ENCODE measurements at regions not wholly inside any gene's neighbourhood (a gene's known extent, or its start where the extent isn't known, plus 50 kb on each side); places are given as distances from the start of the nearest gene placed in this dataset.

- Mint-ChIP-seq H3K9me3 (no peaks in the 10 kb centered on the region), H3K27ac (no peak overlapping the region), H3K4me1 (ENCODE audit: low read depth in 2 of 2) (no peaks in the 10 kb centered on the region), H3K4me3 (no peak overlapping the region), H3K36me3 (ENCODE audit: insufficient read depth) (peaks cover 2% of the 10 kb centered on the region), H3K27me3 (peaks cover 0 to 27% of the 10 kb centered on the region in 2 donors)
- DNase-seq (no peak), ATAC-seq (replicated peaks) (no peak)
Measured at GRCh38 chr20:56711018-56711417, 81.9 kb downstream of the TFAP2C start.

- ATAC-seq (replicated peaks) (no peak), DNase-seq (no peak)
- no peaks in the 10 kb centered on the region for H3K4me1 Mint-ChIP-seq (ENCODE audit: low read depth in 2 of 2)
- H3K27ac Mint-ChIP-seq: no peak overlapping the region
- H3K4me3 Mint-ChIP-seq: no peak overlapping the region
- H3K9me3 Mint-ChIP-seq: no peaks in the 10 kb centered on the region
- H3K36me3 Mint-ChIP-seq (ENCODE audit: insufficient read depth): peaks cover 2% of the 10 kb centered on the region
- peaks cover 0 to 17% of the 10 kb centered on the region in 2 donors for H3K27me3 Mint-ChIP-seq
Measured at GRCh38 chr20:56715309-56715708, 86.2 kb downstream of the TFAP2C start.

GRCh38 chr20:56715902-56716519 lies 86.9 kb downstream of the TFAP2C start:
- Mint-ChIP-seq H3K27me3 (peaks cover 0 to 17% of the 10 kb centered on the region in 2 donors), H3K4me3 (no peak overlapping the region), H3K27ac (no peak overlapping the region), H3K4me1 (ENCODE audit: low read depth in 2 of 2) (no peaks in the 10 kb centered on the region), H3K9me3 (no peaks in the 10 kb centered on the region), H3K36me3 (ENCODE audit: insufficient read depth) (peaks cover 2% of the 10 kb centered on the region)
- no peak for DNase-seq
- ATAC-seq (replicated peaks): no peak

GRCh38 chr20:56716806-56717205 lies 87.7 kb downstream of the TFAP2C start:
- peaks cover 2% of the 10 kb centered on the region for H3K36me3 Mint-ChIP-seq (ENCODE audit: insufficient read depth)
- no peak overlapping the region for H3K27ac Mint-ChIP-seq
- H3K4me1 Mint-ChIP-seq (ENCODE audit: low read depth in 2 of 2): no peaks in the 10 kb centered on the region
- no peaks in the 10 kb centered on the region for H3K9me3 Mint-ChIP-seq
- peaks cover 0 to 10% of the 10 kb centered on the region in 2 donors for H3K27me3 Mint-ChIP-seq
- DNase-seq (no peak), ATAC-seq (replicated peaks) (no peak)
- H3K4me3 Mint-ChIP-seq: no peak overlapping the region

GRCh38 chr20:56718816-56719215 lies 89.7 kb downstream of the TFAP2C start:
- no peaks in the 10 kb centered on the region for H3K4me1 Mint-ChIP-seq (ENCODE audit: low read depth in 2 of 2)
- no peak overlapping the region for H3K4me3 Mint-ChIP-seq
- H3K36me3 Mint-ChIP-seq (ENCODE audit: insufficient read depth): peaks cover 2% of the 10 kb centered on the region
- no peaks in the 10 kb centered on the region for H3K9me3 Mint-ChIP-seq
- peaks cover 0 to 6% of the 10 kb centered on the region in 2 donors for H3K27me3 Mint-ChIP-seq
- H3K27ac Mint-ChIP-seq: no peak overlapping the region
- DNase-seq (no peak), ATAC-seq (replicated peaks) (no peak)

- Mint-ChIP-seq H3K36me3 (ENCODE audit: insufficient read depth) (peaks cover 2% of the 10 kb centered on the region), H3K4me1 (ENCODE audit: low read depth in 2 of 2) (no peaks in the 10 kb centered on the region), H3K4me3 (no peak overlapping the region), H3K9me3 (no peaks in the 10 kb centered on the region), H3K27me3 (no peaks in the 10 kb centered on the region), H3K27ac (no peak overlapping the region)
- ATAC-seq (replicated peaks) (no peak), DNase-seq (no peak)
Measured at GRCh38 chr20:56720620-56721213, 91.6 kb downstream of the TFAP2C start.

- Mint-ChIP-seq H3K9me3 (no peaks in the 10 kb centered on the region), H3K36me3 (ENCODE audit: insufficient read depth) (no peaks in the 10 kb centered on the region), H3K27ac (no peak overlapping the region), H3K4me1 (ENCODE audit: low read depth in 2 of 2) (no peaks in the 10 kb centered on the region), H3K27me3 (no peaks in the 10 kb centered on the region), H3K4me3 (no peak overlapping the region)
- ATAC-seq (replicated peaks) (no peak), DNase-seq (no peak)
Measured at GRCh38 chr20:56722042-56722441, 92.9 kb downstream of the TFAP2C start.

GRCh38 chr20:56723331-56723730 lies 94.2 kb downstream of the TFAP2C start:
- Mint-ChIP-seq H3K4me1 (ENCODE audit: low read depth in 2 of 2) (no peaks in the 10 kb centered on the region), H3K27ac (no peak overlapping the region), H3K27me3 (no peaks in the 10 kb centered on the region), H3K4me3 (no peak overlapping the region), H3K36me3 (ENCODE audit: insufficient read depth) (no peaks in the 10 kb centered on the region), H3K9me3 (no peaks in the 10 kb centered on the region)
- ATAC-seq (replicated peaks) (no peak), DNase-seq (no peak)

- Mint-ChIP-seq H3K4me1 (ENCODE audit: low read depth in 2 of 2) (no peaks in the 10 kb centered on the region), H3K9me3 (no peaks in the 10 kb centered on the region), H3K36me3 (ENCODE audit: insufficient read depth) (no peaks in the 10 kb centered on the region), H3K27ac (no peak overlapping the region), H3K4me3 (no peak overlapping the region), H3K27me3 (no peaks in the 10 kb centered on the region)
- no peak for ATAC-seq (replicated peaks)
- no peak for DNase-seq
Measured at GRCh38 chr20:56724241-56724757, 95.2 kb downstream of the TFAP2C start.

- Mint-ChIP-seq H3K4me1 (ENCODE audit: low read depth in 2 of 2) (no peaks in the 10 kb centered on the region), H3K9me3 (no peaks in the 10 kb centered on the region), H3K4me3 (no peak overlapping the region), H3K27ac (no peak overlapping the region), H3K27me3 (peaks cover 0 to 3% of the 10 kb centered on the region in 2 donors), H3K36me3 (ENCODE audit: insufficient read depth) (no peaks in the 10 kb centered on the region)
- ATAC-seq (replicated peaks): no peak
- no peak for DNase-seq
Measured at GRCh38 chr20:56730003-56730402, 100.9 kb downstream of the TFAP2C start.

GRCh38 chr20:56730996-56731395 lies 101.9 kb downstream of the TFAP2C start:
- Mint-ChIP-seq H3K27me3 (peaks cover 2 to 13% of the 10 kb centered on the region in 2 donors), H3K4me1 (ENCODE audit: low read depth in 2 of 2) (no peaks in the 10 kb centered on the region), H3K27ac (no peak overlapping the region), H3K9me3 (no peaks in the 10 kb centered on the region), H3K36me3 (ENCODE audit: insufficient read depth) (no peaks in the 10 kb centered on the region), H3K4me3 (no peak overlapping the region)
- ATAC-seq (replicated peaks) (no peak), DNase-seq (no peak)

GRCh38 chr20:56731476-56731875 lies 102.4 kb downstream of the TFAP2C start:
- ATAC-seq (replicated peaks) (no peak), DNase-seq (no peak)
- no peaks in the 10 kb centered on the region for H3K9me3 Mint-ChIP-seq
- H3K36me3 Mint-ChIP-seq (ENCODE audit: insufficient read depth): no peaks in the 10 kb centered on the region
- no peak overlapping the region for H3K27ac Mint-ChIP-seq
- H3K4me1 Mint-ChIP-seq (ENCODE audit: low read depth in 2 of 2): no peaks in the 10 kb centered on the region
- H3K4me3 Mint-ChIP-seq: no peak overlapping the region
- peaks cover 7 to 17% of the 10 kb centered on the region in 2 donors for H3K27me3 Mint-ChIP-seq

GRCh38 chr20:56733967-56734366 lies 104.9 kb downstream of the TFAP2C start:
- Mint-ChIP-seq H3K9me3 (no peaks in the 10 kb centered on the region), H3K27ac (no peak overlapping the region), H3K36me3 (ENCODE audit: insufficient read depth) (no peaks in the 10 kb centered on the region), H3K27me3 (peaks cover 9 to 29% of the 10 kb centered on the region in 2 donors), H3K4me1 (ENCODE audit: low read depth in 2 of 2) (no peaks in the 10 kb centered on the region), H3K4me3 (no peak overlapping the region)
- DNase-seq (no peak), ATAC-seq (replicated peaks) (no peak)

GRCh38 chr20:56735084-56735642 lies 106.1 kb downstream of the TFAP2C start:
- DNase-seq: no peak
- H3K9me3 Mint-ChIP-seq: no peaks in the 10 kb centered on the region
- H3K4me3 Mint-ChIP-seq: no peak overlapping the region
- no peaks in the 10 kb centered on the region for H3K36me3 Mint-ChIP-seq (ENCODE audit: insufficient read depth)
- ATAC-seq (replicated peaks): no peak
- H3K4me1 Mint-ChIP-seq (ENCODE audit: low read depth in 2 of 2): no peaks in the 10 kb centered on the region
- no peak overlapping the region for H3K27ac Mint-ChIP-seq
- H3K27me3 Mint-ChIP-seq: peaks cover 9 to 40% of the 10 kb centered on the region in 2 donors
